Loucy (cell line): ENCODE measurements at regions not wholly inside any gene's neighbourhood (a gene's known extent, or its start where the extent isn't known, plus 50 kb on each side); places are given as distances from the start of the nearest gene placed in this dataset.

Experiments used
- H2AFZ ChIP-seq: fragments of 200-600 bp; sonication (generic); 2 replicates; pipeline ENCODE4 v1.6.0; 2016; ENCODE audit warnings: antibody characterized with exemption, mild to moderate bottlenecking, low read length, moderate library complexity
- H3F3A ChIP-seq: fragments of 200-600 bp; 2 replicates; pipeline ENCODE4 v1.6.0; 2016; ENCODE audit warnings: antibody characterized with exemption, low read depth, mild to moderate bottlenecking
- H3K27me3 ChIP-seq: fragments of 200-600 bp; sonication (generic); 2 replicates; pipeline ENCODE4 v1.6.1; 2014; ENCODE audit warnings: low read length, mild to moderate bottlenecking; ENCODE audit not compliant: insufficient read depth, poor library complexity, severe bottlenecking
- H3K36me3 ChIP-seq: fragments of 200-600 bp; sonication (generic); 2 replicates; pipeline ENCODE4 v1.6.1; 2016; ENCODE audit warnings: low read length; ENCODE audit not compliant: insufficient read depth
- H3K4me1 ChIP-seq: fragments of 200-600 bp; sonication (generic); 2 replicates; pipeline ENCODE4 v1.5.1; 2014; ENCODE audit warnings: low read length, mild to moderate bottlenecking; ENCODE audit not compliant: insufficient read depth, poor library complexity, severe bottlenecking
- H3K4me2 ChIP-seq: fragments of 200-600 bp; sonication (generic); 2 replicates; pipeline ENCODE4 v1.6.0; 2014; ENCODE audit warnings: antibody characterized with exemption, low read length, low read depth, mild to moderate bottlenecking; ENCODE audit not compliant: poor library complexity, severe bottlenecking
- H3K4me3 ChIP-seq: fragments of 200-600 bp; sonication (generic); 2 replicates; pipeline ENCODE4 v1.5.1; 2014; ENCODE audit warnings: low read length, mild to moderate bottlenecking, mixed read lengths; ENCODE audit not compliant: poor library complexity, severe bottlenecking
- H3K79me2 ChIP-seq: fragments of 200-600 bp; sonication (generic); 2 replicates; pipeline ENCODE4 v1.6.1; 2014; ENCODE audit warnings: low read length; ENCODE audit not compliant: insufficient read depth
- H3K9ac ChIP-seq: fragments of 200-600 bp; sonication (generic); 2 replicates; pipeline ENCODE4 v1.6.0; 2014; ENCODE audit warnings: mild to moderate bottlenecking, low read depth, low read length, moderate library complexity; ENCODE audit not compliant: poor library complexity, severe bottlenecking
- H3K9me2 ChIP-seq: fragments of 200-600 bp; sonication (generic); replicated peaks from 2 replicates; pipeline ENCODE4 v1.6.1; 2016; ENCODE audit warnings: low read depth, low read length, mixed read lengths
- H3K9me3 ChIP-seq: fragments of 200-600 bp; sonication (generic); 2 replicates; pipeline ENCODE4 v1.6.1; 2014; ENCODE audit warnings: mild to moderate bottlenecking, antibody characterized with exemption, low read length, low read depth; ENCODE audit not compliant: insufficient read depth
- H4K20me1 ChIP-seq: fragments of 200-600 bp; sonication (generic); 2 replicates; pipeline ENCODE4 v1.6.0; 2014; ENCODE audit warnings: antibody characterized with exemption, low read length, mild to moderate bottlenecking; ENCODE audit not compliant: insufficient read depth, poor library complexity, severe bottlenecking
- EZH2phosphoT487 ChIP-seq: fragments of 200-600 bp; IDR thresholded peaks from 2 replicates; pipeline ENCODE4 v1.6.1; 2018; ENCODE audit warnings: antibody characterized with exemption, mild to moderate bottlenecking, moderate library complexity, borderline replicate concordance
- TF ChIP-seq, protein P1 (sequence below): fragments of 200-600 bp; sonication (generic); conservative IDR thresholded peaks from 2 replicates; pipeline ENCODE4 v1.5.1; 2014; ENCODE audit warnings: mild to moderate bottlenecking, antibody characterized with exemption, low read length

DNA sequence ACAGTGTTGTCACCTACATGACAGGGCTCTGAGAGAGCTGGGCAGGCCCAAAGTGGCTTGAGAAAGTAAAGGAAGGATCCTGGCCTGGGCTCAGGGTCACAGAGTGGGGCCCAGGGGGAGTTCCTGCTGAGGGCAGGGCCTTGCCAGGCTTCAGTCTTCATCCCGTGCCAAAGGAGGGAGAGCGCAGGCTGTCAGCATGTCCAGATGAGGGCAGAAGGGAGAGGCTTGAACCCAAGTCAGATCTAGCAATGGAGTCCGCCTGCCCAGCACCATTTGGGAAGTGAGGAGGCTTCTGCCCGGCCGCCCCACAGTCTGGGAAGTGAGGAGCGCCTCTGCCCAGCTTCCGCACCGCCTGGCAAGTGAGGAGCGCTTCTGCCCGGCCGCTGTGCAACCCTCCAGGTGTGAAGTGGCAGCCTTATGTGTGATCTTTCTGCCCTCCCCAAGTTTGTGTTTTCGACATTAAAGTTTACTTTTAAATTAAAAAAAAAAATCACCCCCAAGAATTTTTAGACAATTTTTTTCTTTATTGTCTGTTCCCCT is 303.6 kb upstream of the PROK2 start:
- Histone ChIP-seq H3K36me3 (no peaks in the 10 kb centered on the region), H3K9me3 (no peaks in the 10 kb centered on the region), H2AFZ (no peak overlapping the region), H3K9ac (no peak overlapping the region), H3K4me2 (no peak overlapping the region), H3K79me2 (no peaks in the 10 kb centered on the region), H3K27me3 (no peaks in the 10 kb centered on the region), H4K20me1 (no peaks in the 10 kb centered on the region), H3F3A (peaks cover 1% of the 10 kb centered on the region; the same call in 1 of the 2 replicates), H3K9me2 (no peaks in the 10 kb centered on the region), H3K4me1 (peaks cover 34% of the 10 kb centered on the region), H3K4me3 (no peak overlapping the region)
- TF ChIP-seq, protein P1, sequence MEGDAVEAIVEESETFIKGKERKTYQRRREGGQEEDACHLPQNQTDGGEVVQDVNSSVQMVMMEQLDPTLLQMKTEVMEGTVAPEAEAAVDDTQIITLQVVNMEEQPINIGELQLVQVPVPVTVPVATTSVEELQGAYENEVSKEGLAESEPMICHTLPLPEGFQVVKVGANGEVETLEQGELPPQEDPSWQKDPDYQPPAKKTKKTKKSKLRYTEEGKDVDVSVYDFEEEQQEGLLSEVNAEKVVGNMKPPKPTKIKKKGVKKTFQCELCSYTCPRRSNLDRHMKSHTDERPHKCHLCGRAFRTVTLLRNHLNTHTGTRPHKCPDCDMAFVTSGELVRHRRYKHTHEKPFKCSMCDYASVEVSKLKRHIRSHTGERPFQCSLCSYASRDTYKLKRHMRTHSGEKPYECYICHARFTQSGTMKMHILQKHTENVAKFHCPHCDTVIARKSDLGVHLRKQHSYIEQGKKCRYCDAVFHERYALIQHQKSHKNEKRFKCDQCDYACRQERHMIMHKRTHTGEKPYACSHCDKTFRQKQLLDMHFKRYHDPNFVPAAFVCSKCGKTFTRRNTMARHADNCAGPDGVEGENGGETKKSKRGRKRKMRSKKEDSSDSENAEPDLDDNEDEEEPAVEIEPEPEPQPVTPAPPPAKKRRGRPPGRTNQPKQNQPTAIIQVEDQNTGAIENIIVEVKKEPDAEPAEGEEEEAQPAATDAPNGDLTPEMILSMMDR, result peak; percentile 30
- no peak for TF ChIP-seq EZH2phosphoT487

DNA sequence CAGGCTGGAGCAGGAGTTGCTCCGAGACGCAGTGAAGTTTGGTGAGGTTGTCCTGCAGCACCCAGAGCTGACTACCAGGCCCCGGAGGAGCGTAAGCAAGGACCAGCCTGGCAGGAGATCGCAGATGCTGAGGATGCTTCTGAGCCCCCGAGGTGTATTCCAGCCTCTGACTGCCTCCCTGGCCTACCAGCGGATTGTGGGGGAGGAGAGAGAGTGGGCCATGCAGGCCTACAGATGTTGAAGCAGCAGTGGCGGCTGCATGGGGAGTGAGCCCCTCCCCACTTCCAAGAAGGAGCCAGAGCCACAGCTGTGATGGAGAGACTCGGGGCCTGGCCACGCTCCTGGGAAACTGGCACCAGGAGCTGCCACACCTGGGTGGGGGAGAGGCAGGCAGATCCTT is 302.5 kb upstream of the PROK2 start:
- no peaks in the 10 kb centered on the region for H3K9me2 ChIP-seq
- TF ChIP-seq EZH2phosphoT487, result no peak
- TF ChIP-seq, protein P1, result no peak
- H3K36me3 ChIP-seq, result no peaks in the 10 kb centered on the region
- H3K9ac ChIP-seq, result no peak overlapping the region
- H3F3A ChIP-seq, result peaks cover 3% of the 10 kb centered on the region; the same call in 1 of the 2 replicates
- no peaks in the 10 kb centered on the region for H3K9me3 ChIP-seq
- H2AFZ ChIP-seq, result no peak overlapping the region
- H3K27me3 ChIP-seq, result no peaks in the 10 kb centered on the region
- H3K4me2 ChIP-seq, result no peak overlapping the region
- H3K4me3 ChIP-seq, result no peak overlapping the region
- peaks cover 39% of the 10 kb centered on the region for H3K4me1 ChIP-seq
- H4K20me1 ChIP-seq, result no peaks in the 10 kb centered on the region
- H3K79me2 ChIP-seq, result no peaks in the 10 kb centered on the region

DNA sequence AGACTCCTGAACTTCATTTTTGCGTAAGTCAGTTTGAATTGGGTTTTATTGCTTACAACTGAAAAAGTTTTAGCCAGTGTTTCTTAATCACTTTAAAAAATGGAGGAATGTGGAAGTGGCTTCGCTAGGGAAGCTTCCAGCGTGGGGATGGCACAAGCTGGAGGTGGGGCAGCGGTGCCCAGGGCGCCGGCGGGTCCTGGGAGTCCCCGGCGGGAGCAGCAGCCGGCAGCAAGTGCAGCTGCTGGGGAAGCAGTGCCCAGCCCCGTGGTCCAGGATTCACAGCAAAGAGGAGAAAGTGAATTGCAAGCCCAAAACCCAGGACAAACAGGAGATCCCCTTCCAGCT is 301.8 kb upstream of the PROK2 start:
- Histone ChIP-seq H3K9me2 (no peaks in the 10 kb centered on the region), H3K9ac (no peak overlapping the region), H3K4me2 (no peak overlapping the region), H3K27me3 (no peaks in the 10 kb centered on the region), H3F3A (peaks cover 8% of the 10 kb centered on the region; the same call in 1 of the 2 replicates), H4K20me1 (no peaks in the 10 kb centered on the region), H3K4me3 (no peak overlapping the region), H3K79me2 (no peaks in the 10 kb centered on the region), H3K9me3 (no peaks in the 10 kb centered on the region), H3K4me1 (peaks cover 46% of the 10 kb centered on the region), H2AFZ (no peak overlapping the region), H3K36me3 (no peaks in the 10 kb centered on the region)
- no peak for TF ChIP-seq EZH2phosphoT487
- TF ChIP-seq, protein P1, result no peak
